ENCODE measurements at regions not wholly inside any gene's neighbourhood (a gene's known extent, or its start where the extent isn't known, plus 50 kb on each side); places are given as distances from the start of the nearest gene placed in this dataset.

- DNase-seq (ENCODE audit: low read depth), result no peak
- no peak overlapping the region for H3K4me3 ChIP-seq (ENCODE audit: low read depth, low read length)
- TF ChIP-seq, protein P1, sequence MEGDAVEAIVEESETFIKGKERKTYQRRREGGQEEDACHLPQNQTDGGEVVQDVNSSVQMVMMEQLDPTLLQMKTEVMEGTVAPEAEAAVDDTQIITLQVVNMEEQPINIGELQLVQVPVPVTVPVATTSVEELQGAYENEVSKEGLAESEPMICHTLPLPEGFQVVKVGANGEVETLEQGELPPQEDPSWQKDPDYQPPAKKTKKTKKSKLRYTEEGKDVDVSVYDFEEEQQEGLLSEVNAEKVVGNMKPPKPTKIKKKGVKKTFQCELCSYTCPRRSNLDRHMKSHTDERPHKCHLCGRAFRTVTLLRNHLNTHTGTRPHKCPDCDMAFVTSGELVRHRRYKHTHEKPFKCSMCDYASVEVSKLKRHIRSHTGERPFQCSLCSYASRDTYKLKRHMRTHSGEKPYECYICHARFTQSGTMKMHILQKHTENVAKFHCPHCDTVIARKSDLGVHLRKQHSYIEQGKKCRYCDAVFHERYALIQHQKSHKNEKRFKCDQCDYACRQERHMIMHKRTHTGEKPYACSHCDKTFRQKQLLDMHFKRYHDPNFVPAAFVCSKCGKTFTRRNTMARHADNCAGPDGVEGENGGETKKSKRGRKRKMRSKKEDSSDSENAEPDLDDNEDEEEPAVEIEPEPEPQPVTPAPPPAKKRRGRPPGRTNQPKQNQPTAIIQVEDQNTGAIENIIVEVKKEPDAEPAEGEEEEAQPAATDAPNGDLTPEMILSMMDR (IDR thresholded peaks at IDR 0.05; ENCODE audit: control insufficient read depth, extremely low read depth, insufficient read depth), result no peak
These were observed 253.0 kb downstream of the ARRDC4 start for GRCh38 chr15:98213346-98213979.

DNA sequence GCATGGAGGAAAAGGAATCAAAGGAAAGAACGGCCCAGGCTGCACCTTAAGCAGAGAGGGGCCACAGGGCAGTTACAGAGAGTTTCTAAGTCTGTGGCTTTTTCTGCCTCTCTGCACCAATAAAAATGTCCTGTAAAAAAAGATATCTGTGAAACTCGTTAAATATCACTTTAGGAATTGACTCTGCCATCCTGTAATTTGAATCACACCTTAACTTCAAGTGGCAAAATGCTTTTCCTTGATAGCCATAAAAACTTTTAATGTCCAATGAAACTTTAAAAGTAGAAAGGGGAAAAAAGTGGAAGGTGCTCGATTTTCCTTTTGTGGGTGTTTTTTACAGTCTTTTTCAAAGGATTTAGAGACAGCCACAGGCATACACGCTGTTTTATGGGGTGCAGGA lies 255.7 kb downstream of the ARRDC4 start:
- TF ChIP-seq, protein P1 (IDR thresholded peaks at IDR 0.05; ENCODE audit: control insufficient read depth, extremely low read depth, insufficient read depth), result no peak
- no peak for DNase-seq (ENCODE audit: low read depth)

GRCh38 chr15:98217356-98217755 lies 256.9 kb downstream of the ARRDC4 start:
- no peak overlapping the region for H3K4me3 ChIP-seq (ENCODE audit: low read depth, low read length)
- no peak for DNase-seq (ENCODE audit: low read depth)
- TF ChIP-seq, protein P1 (IDR thresholded peaks at IDR 0.05; ENCODE audit: control insufficient read depth, extremely low read depth, insufficient read depth), result no peak

More for the DNA sequence above, 255.7 kb downstream of the ARRDC4 start:
- H3K4me3 ChIP-seq (ENCODE audit: low read depth, low read length), result no peak overlapping the region

DNA sequence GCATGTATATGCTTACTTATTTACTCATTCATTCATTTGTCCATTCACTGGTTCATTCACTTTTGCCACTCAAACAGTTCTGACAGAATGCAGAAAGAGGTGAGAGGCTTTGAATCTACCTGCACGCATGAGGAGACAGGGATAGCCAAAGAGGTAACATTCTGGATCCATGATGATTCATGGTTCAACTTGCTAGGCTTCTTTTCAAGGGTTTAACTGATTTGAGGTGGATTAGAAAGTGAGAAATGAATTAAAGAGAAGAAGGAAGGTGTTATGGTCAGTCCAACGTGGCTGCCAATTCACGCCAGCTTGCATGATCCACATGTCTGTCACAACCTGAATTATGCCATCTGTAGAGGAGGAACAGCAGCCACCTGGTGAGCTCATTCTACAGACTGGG lies 260.6 kb downstream of the ARRDC4 start:
- no peak overlapping the region for H3K4me3 ChIP-seq (ENCODE audit: low read depth, low read length)
- TF ChIP-seq, protein P1 (IDR thresholded peaks at IDR 0.05; ENCODE audit: control insufficient read depth, extremely low read depth, insufficient read depth), result no peak
- DNase-seq (ENCODE audit: low read depth), result no peak

GRCh38 chr15:98221577-98221976 lies 261.1 kb downstream of the ARRDC4 start:
- TF ChIP-seq, protein P1 (IDR thresholded peaks at IDR 0.05; ENCODE audit: control insufficient read depth, extremely low read depth, insufficient read depth), result no peak
- no peak overlapping the region for H3K4me3 ChIP-seq (ENCODE audit: low read depth, low read length)
- no peak for DNase-seq (ENCODE audit: low read depth)

DNA sequence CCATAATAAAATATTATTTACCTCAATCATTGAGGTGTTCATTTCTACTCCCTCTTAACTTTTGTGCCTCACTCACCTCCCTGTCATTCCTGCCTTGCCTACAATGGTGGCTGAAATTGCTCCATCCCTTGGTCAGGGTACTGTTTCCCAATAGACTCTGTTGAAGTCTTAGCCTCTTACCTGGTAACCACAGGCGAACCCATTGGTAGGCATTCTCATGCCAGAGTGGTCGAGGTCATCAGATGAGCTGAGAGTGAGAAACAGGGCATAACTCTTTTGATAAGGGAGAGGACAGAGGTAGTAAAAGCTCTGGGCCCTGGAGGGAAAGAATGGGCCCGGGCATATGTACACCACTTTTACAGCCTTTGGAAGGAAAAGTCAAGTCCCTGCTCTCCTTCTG lies 265.6 kb downstream of the ARRDC4 start:
- TF ChIP-seq, protein P1 (IDR thresholded peaks at IDR 0.05; ENCODE audit: control insufficient read depth, extremely low read depth, insufficient read depth), result no peak
- DNase-seq (ENCODE audit: low read depth), result no peak
- no peak overlapping the region for H3K4me3 ChIP-seq (ENCODE audit: low read depth, low read length)

GRCh38 chr15:98226578-98226977 lies 266.1 kb downstream of the ARRDC4 start:
- no peak for DNase-seq (ENCODE audit: low read depth)
- H3K4me3 ChIP-seq (ENCODE audit: low read depth, low read length), result no peak overlapping the region
- TF ChIP-seq, protein P1 (IDR thresholded peaks at IDR 0.05; ENCODE audit: control insufficient read depth, extremely low read depth, insufficient read depth), result no peak

Measured in LNCaP clone FGC (cell line).